ENCODE measurements at regions not wholly inside any gene's neighbourhood (a gene's known extent, or its start where the extent isn't known, plus 50 kb on each side); places are given as distances from the start of the nearest gene placed in this dataset.

DNA sequence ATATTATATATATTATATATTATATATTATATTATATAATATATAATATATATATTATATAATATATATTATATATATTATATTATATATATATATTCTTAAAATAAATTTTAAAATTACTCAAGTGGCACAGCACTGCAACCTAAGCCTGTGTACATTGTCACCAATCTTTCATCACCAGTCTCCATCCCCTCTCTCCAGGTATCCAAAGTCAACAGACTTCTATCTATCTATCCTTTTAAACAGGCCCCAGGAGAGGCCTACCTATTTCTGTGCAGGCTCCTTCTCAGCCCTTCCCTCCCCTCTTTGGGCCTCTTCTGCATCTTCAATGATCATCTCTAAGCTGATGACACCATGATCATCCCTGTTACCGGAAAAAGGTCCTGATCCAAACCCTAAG is 111.7 kb downstream of the RHOU start:
- TF ChIP-seq CTCF (IDR thresholded peaks at IDR 0.05; ENCODE audit: low read depth, low read length) (no peak), EZH2phosphoT487 (IDR thresholded peaks at IDR 0.05; ENCODE audit: low read depth) (no peak)

Data from OCI-LY3 (cell line).